Activated naive CD8-positive, alpha-beta T cell treated with anti-CD3 and anti-CD28 coated beads for 36 hours (primary cell): ENCODE measurements at regions not wholly inside any gene's neighbourhood (a gene's known extent, or its start where the extent isn't known, plus 50 kb on each side); places are given as distances from the start of the nearest gene placed in this dataset.
"Not testable (repeated sequence)": the region's sequence is repeated elsewhere in the genome, so short reads cannot be mapped to it uniquely, and the experiment has no call there.

Experiments
- DNase-seq: peaks from one replicate; pipeline ENCODE4 v3.0.0; 2021
- H3K27ac Mint-ChIP-seq: one replicate; pipeline ENCODE4 v1.8.0; 2022; ENCODE audit warnings: mild to moderate bottlenecking, moderate library complexity, mixed read lengths
- H3K27me3 Mint-ChIP-seq: one replicate; pipeline ENCODE4 v1.8.0; 2022; ENCODE audit warnings: mild to moderate bottlenecking, mixed read lengths
- H3K36me3 Mint-ChIP-seq: one replicate; pipeline ENCODE4 v1.8.0; 2021; ENCODE audit warnings: mild to moderate bottlenecking, mixed read lengths
- H3K4me1 Mint-ChIP-seq: one replicate; pipeline ENCODE4 v1.8.0; 2021; ENCODE audit warnings: mixed read lengths
- H3K4me3 Mint-ChIP-seq: one replicate; pipeline ENCODE4 v1.8.0; 2022; ENCODE audit warnings: mild to moderate bottlenecking, moderate library complexity, mixed read lengths
- H3K9me3 Mint-ChIP-seq: one replicate; pipeline ENCODE4 v1.8.0; 2022; ENCODE audit warnings: mixed read lengths

DNA sequence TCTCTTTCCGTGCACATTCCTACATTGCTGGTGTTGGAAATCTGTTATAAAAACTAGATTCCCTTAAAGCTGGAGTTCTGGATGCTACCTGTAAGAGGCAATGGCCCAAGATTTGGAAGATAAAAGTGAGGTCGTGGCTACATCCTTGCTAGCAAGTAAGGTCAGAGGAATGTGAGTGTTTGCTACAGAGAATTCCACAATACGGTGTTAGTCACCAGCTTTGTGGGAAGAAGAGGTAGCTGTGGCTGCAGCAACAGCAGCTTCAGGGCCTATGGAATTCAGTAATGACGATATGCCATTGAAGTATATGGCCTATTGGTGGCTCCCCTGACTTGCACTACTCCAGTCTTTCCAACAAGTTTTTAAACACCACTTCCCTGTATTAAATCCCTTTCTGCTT lies 227.7 kb upstream of the TMEM260 start:
- no peak overlapping the region for H3K27ac Mint-ChIP-seq
- H3K27me3 Mint-ChIP-seq, result peaks cover 3% of the 10 kb centered on the region
- H3K36me3 Mint-ChIP-seq, result peaks cover 4% of the 10 kb centered on the region
- DNase-seq, result no peak
- no peak overlapping the region for H3K4me3 Mint-ChIP-seq
- H3K4me1 Mint-ChIP-seq, result no peaks in the 10 kb centered on the region
- peaks cover 11% of the 10 kb centered on the region for H3K9me3 Mint-ChIP-seq

DNA sequence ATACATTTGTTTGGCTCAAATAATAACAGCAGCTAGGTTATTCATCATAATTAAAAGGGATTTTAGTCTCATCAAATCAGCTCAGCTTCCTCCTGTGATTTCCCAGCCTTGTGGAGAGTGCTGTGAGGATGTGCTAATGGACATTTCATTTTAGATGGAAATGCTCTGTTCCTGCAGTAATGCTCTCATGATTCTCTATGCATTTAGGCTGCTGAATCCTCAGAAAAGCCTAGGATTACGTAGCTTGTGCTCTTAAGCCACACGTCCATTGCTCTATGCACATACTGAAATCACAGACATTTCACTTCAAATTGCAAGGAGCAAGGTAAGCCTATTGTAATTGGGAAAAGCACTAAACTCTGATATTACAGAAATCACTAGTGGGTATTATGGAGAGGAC lies 226.6 kb upstream of the TMEM260 start:
- Mint-ChIP-seq H3K27me3 (peaks cover 3% of the 10 kb centered on the region), H3K27ac (no peak overlapping the region), H3K9me3 (peaks cover 11% of the 10 kb centered on the region), H3K4me3 (no peak overlapping the region), H3K4me1 (no peaks in the 10 kb centered on the region), H3K36me3 (peaks cover 4% of the 10 kb centered on the region)
- no peak for DNase-seq

DNA sequence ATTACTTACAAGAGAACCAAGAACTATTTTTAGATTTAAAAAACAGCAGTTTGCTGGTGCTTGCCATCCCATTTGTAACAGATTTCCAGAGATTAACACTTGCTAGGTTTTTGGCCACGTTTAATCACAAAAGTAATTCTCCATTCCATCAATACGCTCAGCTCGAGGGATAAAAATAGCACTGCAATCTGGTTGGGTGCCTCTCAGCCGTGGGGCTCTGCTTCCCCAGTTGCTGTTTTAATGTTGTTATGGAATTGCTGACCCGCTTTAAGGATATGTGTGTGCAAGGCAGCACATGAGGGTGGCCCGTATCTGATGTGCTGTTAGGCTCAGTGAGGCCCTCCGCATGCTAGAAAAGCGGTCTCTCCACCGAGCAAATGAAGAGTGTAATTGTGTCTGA lies 222.2 kb upstream of the TMEM260 start:
- Mint-ChIP-seq H3K4me1 (no peaks in the 10 kb centered on the region), H3K27me3 (no peaks in the 10 kb centered on the region)

DNA sequence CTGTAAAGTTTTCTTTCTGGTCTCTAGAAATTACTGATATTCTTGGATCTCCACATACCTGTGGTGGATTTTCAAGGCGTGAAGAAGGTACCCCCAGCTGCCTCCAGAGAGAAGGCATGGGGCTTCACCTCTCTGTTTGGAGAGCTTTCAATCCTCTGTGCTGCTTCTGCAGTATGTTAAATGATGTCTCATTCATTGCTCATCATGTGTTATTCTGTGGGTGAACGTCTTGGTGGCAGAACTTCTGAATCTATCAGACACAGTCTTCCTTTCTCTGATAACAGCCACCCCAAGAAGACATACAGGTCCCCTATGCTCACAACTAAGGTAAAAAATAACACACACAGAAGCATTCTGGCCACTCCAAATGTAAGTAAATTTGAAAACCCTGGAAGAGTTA lies 221.3 kb upstream of the TMEM260 start:
- no peak for DNase-seq
- H3K9me3 Mint-ChIP-seq, result no peaks in the 10 kb centered on the region
- H3K27ac Mint-ChIP-seq, result no peak overlapping the region
- H3K4me1 Mint-ChIP-seq, result no peaks in the 10 kb centered on the region
- H3K27me3 Mint-ChIP-seq, result no peaks in the 10 kb centered on the region
- H3K36me3 Mint-ChIP-seq, result no peaks in the 10 kb centered on the region
- no peak overlapping the region for H3K4me3 Mint-ChIP-seq

More for the DNA sequence above, 222.2 kb upstream of the TMEM260 start:
- Mint-ChIP-seq H3K4me3 (no peak overlapping the region), H3K36me3 (no peaks in the 10 kb centered on the region), H3K27ac (no peak overlapping the region), H3K9me3 (no peaks in the 10 kb centered on the region)
- no peak for DNase-seq

DNA sequence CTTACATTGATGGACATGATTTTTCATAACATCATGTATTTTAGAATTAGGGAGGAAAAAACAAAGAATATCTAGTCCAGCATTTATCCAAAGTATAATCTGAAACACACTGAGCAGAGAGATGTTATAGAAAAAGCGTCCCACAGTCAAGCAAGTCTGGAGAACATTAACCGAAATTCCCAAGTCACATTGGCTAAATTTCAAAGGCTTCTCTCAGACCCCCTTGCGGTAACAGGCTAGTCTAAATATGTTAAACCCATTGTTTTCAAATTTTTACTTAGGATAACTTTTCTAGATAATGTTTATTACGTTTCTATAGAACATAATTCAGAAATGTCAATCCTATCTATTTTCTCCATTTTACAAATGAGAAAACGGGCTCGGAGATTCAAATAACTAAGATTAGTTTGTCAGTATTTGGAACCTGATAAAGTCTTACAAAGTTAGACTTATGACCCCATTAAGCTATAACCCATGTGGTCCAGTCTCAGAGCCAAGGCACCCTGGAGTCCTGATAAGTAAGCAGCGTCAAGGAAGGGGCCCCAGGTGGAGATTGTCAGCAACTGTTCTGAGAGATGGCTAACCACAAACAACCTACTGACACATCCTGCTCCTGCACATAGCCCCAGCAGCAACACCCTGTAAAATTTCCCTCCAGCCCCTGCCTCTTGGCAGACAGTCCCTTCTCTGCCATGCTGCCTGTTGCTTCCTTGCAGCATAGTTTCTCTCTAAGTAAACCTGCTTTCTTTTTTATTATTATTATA lies 220.6 kb upstream of the TMEM260 start:
- Mint-ChIP-seq H3K4me3 (no peak overlapping the region), H3K36me3 (no peaks in the 10 kb centered on the region), H3K27me3 (no peaks in the 10 kb centered on the region), H3K4me1 (no peaks in the 10 kb centered on the region), H3K9me3 (no peaks in the 10 kb centered on the region), H3K27ac (no peak overlapping the region)
- peak; percentile 14 for DNase-seq

DNA sequence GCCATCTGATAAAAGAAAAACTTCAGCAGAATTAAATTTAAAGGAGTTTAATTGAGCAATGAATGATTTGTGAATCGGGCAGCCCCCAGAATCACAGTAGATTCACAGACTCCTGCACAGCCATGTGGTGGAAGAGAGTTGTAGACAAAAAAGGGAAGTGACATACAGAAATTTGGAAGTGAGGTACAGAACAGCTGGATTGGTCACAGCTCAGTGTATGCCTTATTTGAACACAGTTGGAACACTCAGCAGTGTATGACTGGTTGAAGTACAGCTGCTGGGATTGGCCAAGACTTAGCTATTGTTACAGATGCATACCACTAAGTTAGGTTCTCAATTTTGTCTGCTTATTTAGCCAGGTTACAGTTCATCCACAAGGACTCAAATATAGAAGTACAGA lies 213.9 kb upstream of the TMEM260 start:
- H3K4me1 Mint-ChIP-seq, H3K27me3 Mint-ChIP-seq, DNase-seq, H3K36me3 Mint-ChIP-seq, H3K4me3 Mint-ChIP-seq, H3K9me3 Mint-ChIP-seq, H3K27ac Mint-ChIP-seq: not testable (repeated sequence)

DNA sequence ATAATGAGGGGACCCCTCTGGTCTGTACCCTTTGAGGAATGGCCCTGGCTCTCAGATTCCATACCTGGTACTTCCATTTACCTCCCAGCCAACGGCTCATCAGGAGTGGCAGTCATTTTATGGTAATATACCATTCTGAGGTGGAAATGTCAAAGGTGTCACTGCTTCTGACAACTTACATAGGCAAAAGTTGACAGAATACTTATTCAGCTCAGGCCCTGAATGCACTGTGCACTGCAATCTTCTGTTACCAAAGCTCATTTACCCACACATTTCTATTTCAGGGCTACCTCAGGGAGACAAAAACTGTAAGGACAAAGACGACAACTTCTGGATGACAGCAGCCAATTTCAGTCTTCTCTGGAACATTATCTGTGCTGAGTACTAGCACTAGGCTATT lies 212.2 kb upstream of the TMEM260 start:
- no peak overlapping the region for H3K4me3 Mint-ChIP-seq
- peaks cover 12% of the 10 kb centered on the region for H3K9me3 Mint-ChIP-seq
- no peak for DNase-seq
- H3K4me1 Mint-ChIP-seq, result no peaks in the 10 kb centered on the region
- peaks cover 4% of the 10 kb centered on the region for H3K36me3 Mint-ChIP-seq
- no peak overlapping the region for H3K27ac Mint-ChIP-seq
- no peaks in the 10 kb centered on the region for H3K27me3 Mint-ChIP-seq

DNA sequence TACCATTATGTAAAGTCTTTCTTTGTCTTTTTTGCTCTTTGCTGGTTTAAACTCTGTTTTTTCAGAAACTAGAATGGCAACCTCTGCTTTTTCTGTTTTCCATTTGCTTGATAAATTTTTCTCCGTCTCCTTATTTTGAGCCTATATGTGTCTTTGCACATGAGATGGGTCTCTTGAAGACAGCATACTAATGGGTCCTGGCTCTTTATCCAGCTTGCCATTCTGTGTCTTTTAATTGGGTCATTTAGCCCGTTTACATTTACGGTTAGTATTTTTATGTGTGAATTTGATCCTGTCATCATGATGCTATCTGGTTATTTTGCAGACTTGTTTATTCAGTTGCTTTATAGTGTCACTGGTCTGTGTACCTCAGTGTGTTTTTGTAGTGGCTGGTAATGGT lies 207.9 kb upstream of the TMEM260 start:
- DNase-seq, result no peak
- H3K4me1 Mint-ChIP-seq, result no peaks in the 10 kb centered on the region
- H3K27me3 Mint-ChIP-seq, result no peaks in the 10 kb centered on the region
- H3K36me3 Mint-ChIP-seq, result peaks cover 9% of the 10 kb centered on the region
- no peak overlapping the region for H3K27ac Mint-ChIP-seq
- no peak overlapping the region for H3K4me3 Mint-ChIP-seq
- peaks cover 17% of the 10 kb centered on the region for H3K9me3 Mint-ChIP-seq

DNA sequence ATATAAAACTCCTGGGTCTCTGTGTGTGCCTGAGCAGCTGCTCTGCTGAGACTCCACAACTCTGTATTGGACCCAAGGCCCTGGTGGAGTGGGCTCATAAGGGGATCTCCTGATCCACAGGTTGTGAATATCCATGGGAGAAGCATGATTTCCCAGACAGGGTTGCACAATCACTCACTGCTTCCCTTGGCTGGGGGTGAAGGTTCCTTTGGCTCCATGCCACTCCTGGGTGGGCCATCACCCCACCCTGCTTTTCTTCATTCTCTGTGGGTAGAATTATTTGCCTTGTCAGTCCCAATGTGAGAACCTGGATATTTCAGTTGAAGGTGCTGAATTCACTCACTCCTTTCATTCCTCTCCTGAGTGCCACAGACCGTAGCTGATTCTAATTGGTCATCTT lies 205.2 kb upstream of the TMEM260 start:
- H3K27me3 Mint-ChIP-seq, result no peaks in the 10 kb centered on the region
- no peaks in the 10 kb centered on the region for H3K4me1 Mint-ChIP-seq
- H3K36me3 Mint-ChIP-seq, result peaks cover 9% of the 10 kb centered on the region
- no peak for DNase-seq
- H3K27ac Mint-ChIP-seq, result no peak overlapping the region
- H3K4me3 Mint-ChIP-seq, result no peak overlapping the region
- peaks cover 17% of the 10 kb centered on the region for H3K9me3 Mint-ChIP-seq

DNA sequence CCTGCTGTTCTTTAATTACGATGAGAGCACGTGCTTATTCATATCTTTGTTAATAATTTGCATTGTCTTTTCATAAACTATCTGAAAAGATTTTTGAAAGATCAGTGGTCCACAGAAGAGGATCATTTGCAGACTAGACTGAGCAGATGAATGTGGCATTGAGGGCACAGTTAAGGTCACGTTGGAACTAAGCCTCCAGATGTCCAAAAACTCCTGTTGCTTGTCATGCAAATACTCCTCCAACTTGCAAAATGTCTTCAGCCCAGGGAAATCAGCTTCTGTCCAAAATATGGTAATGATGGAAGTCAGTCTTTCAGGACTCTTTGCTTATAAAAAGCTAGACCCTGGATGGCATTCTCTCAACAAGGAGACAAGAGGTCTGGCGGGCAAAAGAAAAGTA lies 201.6 kb upstream of the TMEM260 start:
- DNase-seq, result no peak
- Mint-ChIP-seq H3K36me3 (peaks cover 1% of the 10 kb centered on the region), H3K27ac (no peak overlapping the region), H3K4me3 (no peak overlapping the region), H3K4me1 (no peaks in the 10 kb centered on the region), H3K9me3 (no peaks in the 10 kb centered on the region), H3K27me3 (no peaks in the 10 kb centered on the region)

DNA sequence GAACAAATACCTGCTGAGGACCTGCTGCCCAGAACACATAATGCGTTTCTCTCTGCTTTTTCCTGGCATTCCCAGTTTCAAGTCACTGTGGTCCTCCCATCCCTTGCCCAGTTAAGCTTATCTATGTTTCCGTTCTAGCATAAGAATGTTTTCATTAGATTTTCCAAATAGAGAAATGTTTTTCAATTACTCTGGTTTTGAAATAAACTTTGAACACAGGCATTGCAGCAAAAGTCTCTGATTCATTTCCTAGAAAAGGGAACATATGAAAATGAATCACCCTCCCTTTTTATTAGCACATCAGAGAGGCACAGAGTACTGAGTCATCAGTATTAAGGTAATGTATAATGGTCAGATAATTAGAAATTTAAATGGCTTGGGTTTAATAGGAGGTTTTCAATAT lies 201.1 kb upstream of the TMEM260 start:
- no peak for DNase-seq
- H3K36me3 Mint-ChIP-seq, result peaks cover 1% of the 10 kb centered on the region
- H3K27ac Mint-ChIP-seq, result no peak overlapping the region
- no peaks in the 10 kb centered on the region for H3K4me1 Mint-ChIP-seq
- H3K9me3 Mint-ChIP-seq, result no peaks in the 10 kb centered on the region
- no peak overlapping the region for H3K4me3 Mint-ChIP-seq
- H3K27me3 Mint-ChIP-seq, result no peaks in the 10 kb centered on the region

DNA sequence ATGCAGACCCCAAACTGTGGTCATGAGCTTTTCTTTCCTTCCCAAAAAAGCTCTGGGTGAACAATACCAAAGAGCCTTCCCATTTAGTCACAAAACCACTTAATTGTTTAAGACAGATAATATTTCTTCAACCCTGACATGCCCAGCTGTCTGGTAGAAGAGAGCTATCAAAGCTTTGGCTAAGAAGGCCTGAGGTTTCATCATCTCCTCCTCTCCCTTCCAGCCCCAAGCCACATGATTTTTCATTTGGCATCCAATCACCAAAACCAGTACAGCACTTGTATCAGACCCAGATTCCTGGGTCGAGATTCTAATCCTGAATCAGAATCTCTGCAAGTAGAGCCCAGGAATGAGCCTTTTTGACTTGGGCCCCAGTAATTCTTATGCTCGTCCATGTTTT lies 199.6 kb upstream of the TMEM260 start:
- Mint-ChIP-seq H3K36me3 (no peaks in the 10 kb centered on the region), H3K4me3 (no peak overlapping the region), H3K9me3 (peaks cover 10% of the 10 kb centered on the region), H3K27ac (no peak overlapping the region), H3K27me3 (no peaks in the 10 kb centered on the region), H3K4me1 (no peaks in the 10 kb centered on the region)
- DNase-seq, result no peak

DNA sequence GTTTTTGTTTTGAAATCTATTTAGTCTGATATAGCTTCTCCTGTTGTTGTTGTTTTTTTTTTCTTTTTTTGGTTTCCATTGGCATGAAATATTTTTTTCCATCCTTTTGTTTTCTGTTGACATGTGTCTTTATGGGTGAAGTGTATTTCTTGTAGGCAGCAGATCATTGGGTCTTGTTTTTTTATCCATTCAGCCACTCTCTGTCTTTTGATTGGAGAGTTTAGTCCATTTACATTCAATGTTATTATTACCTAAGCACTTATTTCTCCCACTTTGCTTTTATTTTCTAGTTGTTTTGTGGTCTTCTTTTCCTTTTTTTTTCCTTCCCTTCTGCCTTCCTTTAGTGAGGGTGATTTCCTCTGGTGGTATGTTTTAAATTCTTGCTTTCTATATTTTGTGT lies 193.6 kb upstream of the TMEM260 start:
- H3K4me1 Mint-ChIP-seq, result no peaks in the 10 kb centered on the region
- H3K27ac Mint-ChIP-seq, result no peak overlapping the region
- peaks cover 2% of the 10 kb centered on the region for H3K36me3 Mint-ChIP-seq
- H3K4me3 Mint-ChIP-seq, result no peak overlapping the region
- H3K9me3 Mint-ChIP-seq, result peaks cover 23% of the 10 kb centered on the region
- H3K27me3 Mint-ChIP-seq, result no peaks in the 10 kb centered on the region
- DNase-seq, result no peak

DNA sequence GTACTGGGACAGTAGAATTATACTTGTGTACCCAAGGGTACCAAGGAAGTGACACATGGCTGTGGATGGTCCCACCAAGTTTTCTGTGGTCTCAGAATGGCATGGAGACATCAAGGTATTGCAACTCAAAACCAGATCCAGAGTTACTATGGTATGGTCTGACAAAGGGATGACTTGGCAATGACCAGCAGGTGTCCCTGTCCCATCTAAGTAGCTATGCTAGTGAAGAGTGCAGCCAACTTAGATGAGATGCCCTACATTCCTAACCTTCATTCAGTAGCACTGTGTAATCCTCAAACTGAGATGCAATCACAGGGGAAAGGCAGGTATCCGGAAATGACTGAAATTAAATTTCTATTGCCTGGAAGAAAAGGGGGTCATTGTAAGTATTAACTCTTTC lies 188.7 kb upstream of the TMEM260 start:
- H3K4me1 Mint-ChIP-seq, result no peaks in the 10 kb centered on the region
- H3K36me3 Mint-ChIP-seq, result peaks cover 2% of the 10 kb centered on the region
- no peaks in the 10 kb centered on the region for H3K27me3 Mint-ChIP-seq
- DNase-seq, result no peak
- H3K27ac Mint-ChIP-seq, result no peak overlapping the region
- no peak overlapping the region for H3K4me3 Mint-ChIP-seq
- peaks cover 9% of the 10 kb centered on the region for H3K9me3 Mint-ChIP-seq

DNA sequence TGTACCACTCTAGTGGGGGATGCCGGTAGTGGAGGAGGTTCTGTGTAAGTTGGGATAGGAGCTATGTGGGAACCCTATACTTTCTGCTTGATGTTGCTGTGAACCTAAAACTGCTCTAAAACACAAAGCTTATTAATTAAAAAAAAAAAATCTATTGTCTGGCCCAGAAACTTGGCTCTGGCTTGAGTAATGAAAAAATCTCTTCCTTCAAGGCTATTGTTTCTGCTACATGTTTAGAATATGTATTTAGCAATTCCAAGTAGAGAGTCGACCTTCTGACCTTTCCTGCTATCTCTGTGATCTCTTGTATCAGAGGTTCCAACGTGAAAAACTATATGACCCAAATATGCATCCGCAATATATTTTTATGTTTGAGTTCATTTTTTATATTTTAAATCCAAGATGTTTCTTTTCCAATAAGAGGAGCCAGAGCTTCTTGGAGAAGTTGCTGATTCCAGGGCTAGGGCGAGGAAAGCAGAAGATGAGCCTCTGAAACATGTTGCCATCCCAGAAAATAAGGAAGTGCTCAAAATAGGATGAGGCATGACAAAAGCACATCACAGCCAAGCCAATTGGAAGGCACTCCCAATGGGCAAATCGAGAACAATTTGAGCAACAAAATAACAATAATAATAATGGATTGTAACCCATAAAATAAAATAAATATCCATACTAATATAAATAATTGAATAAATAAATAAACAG lies 184.6 kb upstream of the TMEM260 start:
- H3K27ac Mint-ChIP-seq, result no peak overlapping the region
- H3K4me3 Mint-ChIP-seq, result no peak overlapping the region
- H3K36me3 Mint-ChIP-seq, result no peaks in the 10 kb centered on the region
- no peak for DNase-seq
- H3K9me3 Mint-ChIP-seq, result no peaks in the 10 kb centered on the region
- H3K4me1 Mint-ChIP-seq, result no peaks in the 10 kb centered on the region
- H3K27me3 Mint-ChIP-seq, result no peaks in the 10 kb centered on the region
